HCT116 (cell line): ENCODE measurements at regions not wholly inside any gene's neighbourhood (a gene's known extent, or its start where the extent isn't known, plus 50 kb on each side); places are given as distances from the start of the nearest gene placed in this dataset.
A peak's percentile ranks its signal among the peaks of the same experiment; 100 is the strongest.

Experiments
- ATAC-seq: fragments of 200-7000 bp; cut with Tn5 transposase; 2 replicates; pipeline ENCODE4 v1.9.1; 2020; ENCODE audit warnings: mild to moderate bottlenecking, moderate library complexity
- BruUV-seq: library from RNA; stranded (reverse); fragments of 400-500 nt; replicated peaks from 2 replicates; lab custom pipeline; 2021; lab: Mats Ljungman, UMichigan
- CTCF ChIA-PET: fragments of 300-600 bp; sonication (Branson Sonifier 250); formaldehyde crosslinking; loops from one replicate; lab custom pipeline; 2021; ENCODE audit warnings: antibody characterized with exemption; lab: Charles Lee
- POLR2A ChIA-PET: fragments of 300-600, 350-600 bp; sonication (Branson Sonifier 250); formaldehyde crosslinking; loops from one replicate; lab custom pipeline; 2021; ENCODE audit warnings: antibody characterized with exemption; lab: Charles Lee
- RAD21 ChIA-PET, 2 experiments: fragments of 300-600 bp; sonication (Branson Sonifier 250); formaldehyde crosslinking; loops; one replicate each; lab custom pipeline; 2023; ENCODE audit warnings: low total read pairs in 2 of 2; ENCODE audit not compliant: uncharacterized antibody in 2 of 2, unreplicated experiment in 2 of 2, low non-redundant PET in 1 of 2; lab: Charles Lee
- DNase-seq: peaks from one replicate; pipeline ENCODE4 v3.0.0-alpha.2; 2010; ENCODE audit warnings: low read depth, low spot score
- H2AFZ ChIP-seq: fragments of 200-600 bp; shearing (Covaris generic), sonication (generic); 2 replicates; pipeline ENCODE4 v1.6.1; 2017; ENCODE audit warnings: low read depth, mixed run types, mixed read lengths, antibody characterized with exemption, low read length; ENCODE audit not compliant: poor library complexity, severe bottlenecking
- H3K27ac ChIP-seq: 2 replicates; pipeline ENCODE4 v1.5.1; 2012; ENCODE audit warnings: low read depth, low read length
- H3K27me3 ChIP-seq: fragments of 200-600 bp; sonication (generic); 2 replicates; pipeline ENCODE4 v1.6.1; 2016; ENCODE audit warnings: mixed run types, low read length, mixed read lengths; ENCODE audit not compliant: insufficient read depth
- H3K36me3 ChIP-seq, 2 experiments: fragments of 200-500 bp in 1 of 2; fragments of 200-600 bp in 1 of 2; sonication (Bioruptor generic) in 1 of 2; sonication (generic) in 1 of 2; 2 replicates each; pipeline versions ENCODE4 v1.5.1 to v1.6.1; 2014 to 2016; ENCODE audit warnings: low read length in 2 of 2, inconsistent platforms in 1 of 2, mixed read lengths in 1 of 2, mixed run types in 1 of 2; ENCODE audit not compliant: insufficient read depth in 2 of 2, control insufficient read depth in 1 of 2
- H3K4me1 ChIP-seq, 2 experiments: fragments of 200-600 bp in 1 of 2; sonication (generic) in 1 of 2; 2 replicates each; pipeline versions ENCODE4 v1.5.1 to v1.6.1; 2012 to 2017; ENCODE audit warnings: low read length in 2 of 2, inconsistent platforms in 1 of 2, mild to moderate bottlenecking in 1 of 2, mixed read lengths in 1 of 2, mixed run types in 1 of 2, moderate library complexity in 1 of 2; ENCODE audit not compliant: insufficient read depth in 2 of 2, control insufficient read depth in 1 of 2
- H3K4me2 ChIP-seq: fragments of 200-600 bp; sonication (generic); 2 replicates; pipeline ENCODE4 v1.6.1; 2017; ENCODE audit warnings: mixed run types, low read length, mixed read lengths
- H3K4me3 ChIP-seq, 2 experiments: fragments of 200-600 bp in 1 of 2; sonication (generic) in 1 of 2; replicated peaks in 1 of 2; 2 replicates each; pipeline ENCODE4 v1.5.1; 2011 to 2016; ENCODE audit warnings: low read length in 2 of 2, control low read depth in 1 of 2, low read depth in 1 of 2, mild to moderate bottlenecking in 1 of 2, mixed read lengths in 1 of 2, mixed run types in 1 of 2
- H3K79me2 ChIP-seq: fragments of 200-600 bp; sonication (generic); 2 replicates; pipeline ENCODE4 v1.6.1; 2017; ENCODE audit warnings: mild to moderate bottlenecking, mixed run types, low read length, moderate library complexity, mixed read lengths; ENCODE audit not compliant: insufficient read depth
- H3K9ac ChIP-seq: fragments of 200-600 bp; sonication (generic); 2 replicates; pipeline ENCODE4 v1.6.1; 2016; ENCODE audit warnings: low read length, mixed read lengths
- H3K9me2 ChIP-seq: fragments of 200-600 bp; sonication (generic), shearing (Covaris generic); 2 replicates; pipeline ENCODE4 v1.6.1; 2017; ENCODE audit warnings: mixed run types, mild to moderate bottlenecking, moderate library complexity; ENCODE audit not compliant: insufficient read depth
- H3K9me3 ChIP-seq, 2 experiments: fragments of 200-500 bp in 1 of 2; fragments of 200-600 bp in 1 of 2; sonication (Bioruptor generic) in 1 of 2; sonication (generic) in 1 of 2; 2 replicates each; pipeline ENCODE4 v1.6.1; 2014 to 2017; ENCODE audit warnings: low read length in 2 of 2, mixed read lengths in 2 of 2, inconsistent platforms in 1 of 2, low read depth in 1 of 2, mild to moderate bottlenecking in 1 of 2, mixed run types in 1 of 2, moderate library complexity in 1 of 2; ENCODE audit not compliant: control insufficient read depth in 1 of 2, insufficient read depth in 1 of 2
- H4K20me1 ChIP-seq: fragments of 200-600 bp; sonication (generic), shearing (Covaris generic); 2 replicates; pipeline ENCODE4 v1.6.1; 2017; ENCODE audit warnings: mixed run types, mild to moderate bottlenecking, moderate library complexity; ENCODE audit not compliant: insufficient read depth
- ELF1 ChIP-seq: IDR thresholded peaks from 2 replicates; pipeline ENCODE4 v1.6.1; 2012; ENCODE audit warnings: low read depth, borderline replicate concordance
- EZH2 ChIP-seq: fragments of 200-600 bp; sonication (generic); IDR thresholded peaks from 2 replicates; pipeline ENCODE4 v1.6.1; 2017; ENCODE audit warnings: antibody characterized with exemption, mixed run types
- EZH2phosphoT487 ChIP-seq: fragments of 200-600 bp; IDR thresholded peaks from 2 replicates; pipeline ENCODE4 v1.6.1; 2018; ENCODE audit warnings: antibody characterized with exemption, borderline replicate concordance
- JUND ChIP-seq: IDR thresholded peaks from 2 replicates; pipeline ENCODE4 v1.6.1; 2012
- POLR2AphosphoS5 ChIP-seq: IDR thresholded peaks from 2 replicates; pipeline ENCODE4 v1.6.1; 2011; ENCODE audit warnings: mild to moderate bottlenecking, low read depth, low read length, moderate library complexity
- SIN3A ChIP-seq: IDR thresholded peaks from 2 replicates; pipeline ENCODE4 v1.6.1; 2012; ENCODE audit warnings: low read depth
- SP1 ChIP-seq: IDR thresholded peaks from 2 replicates; pipeline ENCODE4 v1.6.1; 2012; ENCODE audit warnings: low read depth
- SRF ChIP-seq: IDR thresholded peaks from 2 replicates; pipeline ENCODE4 v1.6.1; 2012; ENCODE audit warnings: low read depth
- YY1 ChIP-seq: IDR thresholded peaks from 2 replicates; pipeline ENCODE4 v1.6.1; 2011; ENCODE audit warnings: low read length, low read depth, moderate library complexity, mild to moderate bottlenecking; ENCODE audit not compliant: insufficient replicate concordance; ENCODE audit errors: extremely low read depth
- ZNF274 ChIP-seq: fragments of 200-500 bp; sonication (Bioruptor generic); IDR thresholded peaks from 2 replicates; pipeline ENCODE4 v1.6.1; 2014; ENCODE audit warnings: mild to moderate bottlenecking, low read depth, low read length, inconsistent platforms
- intact Hi-C: fragments of 100-400 bp; cut with micrococcal nuclease; formaldehyde crosslinking; loops from 2 replicates; pipeline ENCODE4 v1.10.0; 2022
- TF ChIP-seq, protein P1 (sequence below): IDR thresholded peaks from 2 replicates; pipeline ENCODE4 v1.6.1; 2012
- TF ChIP-seq, protein P2 (sequence below), 3 experiments: fragments of 200-600 bp in 1 of 3; sonication (generic) in 1 of 3; IDR thresholded peaks in 2 of 3; conservative IDR thresholded peaks in 1 of 3; 2 replicates each; pipeline ENCODE4 v1.5.1; 2012 to 2017; ENCODE audit warnings: low read depth in 2 of 3, low read length in 2 of 3, antibody characterized with exemption in 1 of 3, borderline replicate concordance in 1 of 3, control low read depth in 1 of 3, mild to moderate bottlenecking in 1 of 3, mixed read lengths in 1 of 3, mixed run types in 1 of 3, moderate library complexity in 1 of 3; ENCODE audit not compliant: insufficient read depth in 1 of 3
- TF ChIP-seq, protein P3 (sequence below): IDR thresholded peaks from 2 replicates; pipeline ENCODE4 v1.6.1; 2011; ENCODE audit warnings: mild to moderate bottlenecking, low read length, moderate library complexity; ENCODE audit not compliant: insufficient replicate concordance; ENCODE audit errors: extremely low read depth

DNA sequence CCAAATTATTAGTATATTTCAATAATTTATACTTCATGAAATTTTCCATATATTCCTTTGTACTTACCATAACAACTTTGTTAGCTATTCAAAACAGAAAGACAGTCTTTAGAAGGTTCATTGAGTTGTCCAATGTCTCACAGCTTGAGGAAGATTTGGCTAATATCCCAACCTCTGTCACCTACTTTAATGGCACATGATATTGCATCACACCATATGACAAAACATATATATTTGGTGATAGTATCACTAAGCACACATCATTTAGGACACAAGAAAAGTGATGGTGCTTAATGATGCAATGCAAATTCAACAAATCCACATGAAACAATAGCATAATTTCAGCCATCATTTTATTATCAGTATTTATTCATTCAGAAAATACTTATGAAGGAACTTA, 122.0 kb upstream of the BRINP3 start:
- DNase-seq (no peak), ATAC-seq (no peak)
- Histone ChIP-seq H3K4me2 (no peak overlapping the region), H3K9ac (no peak overlapping the region), H3K9me2 (no peaks in the 10 kb centered on the region), H2AFZ (no peak overlapping the region), H3K4me1 (no peaks in the 10 kb centered on the region), H3K4me3 (no peak overlapping the region), H4K20me1 (no peaks in the 10 kb centered on the region), H3K27me3 (no peaks in the 10 kb centered on the region), H3K9me3 (no peaks in the 10 kb centered on the region), H3K36me3 (no peaks in the 10 kb centered on the region), H3K27ac (no peak overlapping the region), H3K79me2 (no peaks in the 10 kb centered on the region)
- ChIA-PET RAD21 (no interaction called here), POLR2A (no interaction called here), CTCF (no interaction called here)
- TF ChIP-seq, protein P1, sequence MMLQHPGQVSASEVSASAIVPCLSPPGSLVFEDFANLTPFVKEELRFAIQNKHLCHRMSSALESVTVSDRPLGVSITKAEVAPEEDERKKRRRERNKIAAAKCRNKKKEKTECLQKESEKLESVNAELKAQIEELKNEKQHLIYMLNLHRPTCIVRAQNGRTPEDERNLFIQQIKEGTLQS: no peak
- TF ChIP-seq ZNF274 (no peak), SP1 (no peak), POLR2AphosphoS5 (no peak), SRF (no peak), ELF1 (no peak), EZH2phosphoT487 (no peak)
- TF ChIP-seq, protein P2, sequence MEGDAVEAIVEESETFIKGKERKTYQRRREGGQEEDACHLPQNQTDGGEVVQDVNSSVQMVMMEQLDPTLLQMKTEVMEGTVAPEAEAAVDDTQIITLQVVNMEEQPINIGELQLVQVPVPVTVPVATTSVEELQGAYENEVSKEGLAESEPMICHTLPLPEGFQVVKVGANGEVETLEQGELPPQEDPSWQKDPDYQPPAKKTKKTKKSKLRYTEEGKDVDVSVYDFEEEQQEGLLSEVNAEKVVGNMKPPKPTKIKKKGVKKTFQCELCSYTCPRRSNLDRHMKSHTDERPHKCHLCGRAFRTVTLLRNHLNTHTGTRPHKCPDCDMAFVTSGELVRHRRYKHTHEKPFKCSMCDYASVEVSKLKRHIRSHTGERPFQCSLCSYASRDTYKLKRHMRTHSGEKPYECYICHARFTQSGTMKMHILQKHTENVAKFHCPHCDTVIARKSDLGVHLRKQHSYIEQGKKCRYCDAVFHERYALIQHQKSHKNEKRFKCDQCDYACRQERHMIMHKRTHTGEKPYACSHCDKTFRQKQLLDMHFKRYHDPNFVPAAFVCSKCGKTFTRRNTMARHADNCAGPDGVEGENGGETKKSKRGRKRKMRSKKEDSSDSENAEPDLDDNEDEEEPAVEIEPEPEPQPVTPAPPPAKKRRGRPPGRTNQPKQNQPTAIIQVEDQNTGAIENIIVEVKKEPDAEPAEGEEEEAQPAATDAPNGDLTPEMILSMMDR (IDR thresholded peaks at IDR 0.05 in 2 of 3, conservative IDR thresholded peaks at IDR 0.05 in 1 of 3; ENCODE audit: borderline replicate concordance in 1 of 3, insufficient read depth in 1 of 3, low read depth in 2 of 3, low read length in 2 of 3): no peak
- intact Hi-C loops: no loop called here
- no TSS peak for BruUV-seq

DNA sequence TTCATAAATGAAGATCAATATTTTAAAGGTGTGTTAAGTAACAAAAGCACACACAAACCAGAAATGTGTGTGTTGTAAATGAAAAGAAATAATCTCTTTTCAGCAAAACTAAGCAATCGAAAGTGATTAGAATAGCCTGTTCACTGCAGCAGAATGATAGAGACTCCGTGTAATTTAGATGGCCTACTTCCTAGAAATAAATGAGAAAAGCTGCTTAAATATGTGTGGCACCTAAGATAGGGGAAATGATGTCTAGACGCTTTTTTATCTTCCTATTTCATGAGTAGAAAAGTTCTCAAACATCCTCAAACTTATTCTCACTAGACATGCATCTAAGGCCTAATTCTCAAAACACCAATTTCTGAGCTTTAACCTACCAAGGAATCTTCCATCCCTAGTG, 124.7 kb upstream of the BRINP3 start:
- Histone ChIP-seq H3K79me2 (no peaks in the 10 kb centered on the region), H3K27ac (no peak overlapping the region), H2AFZ (peak overlapping the region; percentile 1), H3K4me3 (no peak overlapping the region), H4K20me1 (no peaks in the 10 kb centered on the region), H3K9me3 (no peaks in the 10 kb centered on the region), H3K4me1 (no peaks in the 10 kb centered on the region), H3K27me3 (no peaks in the 10 kb centered on the region), H3K4me2 (no peak overlapping the region), H3K36me3 (no peaks in the 10 kb centered on the region), H3K9ac (no peak overlapping the region), H3K9me2 (no peaks in the 10 kb centered on the region)
- RAD21 ChIA-PET: no interaction called here
- ATAC-seq (no peak), DNase-seq (no peak)
- intact Hi-C loops: no loop called here
- POLR2A ChIA-PET: no interaction called here
- CTCF ChIA-PET: no interaction called here
- no TSS peak for BruUV-seq
- no peak for TF ChIP-seq YY1
- TF ChIP-seq, protein P1: no peak
- no peak for TF ChIP-seq JUND
- no peak for TF ChIP-seq EZH2
- no peak for TF ChIP-seq SRF
- TF ChIP-seq, protein P2 (IDR thresholded peaks at IDR 0.05 in 2 of 3, conservative IDR thresholded peaks at IDR 0.05 in 1 of 3; ENCODE audit: borderline replicate concordance in 1 of 3, insufficient read depth in 1 of 3, low read depth in 2 of 3, low read length in 2 of 3): no peak
- TF ChIP-seq, protein P3, sequence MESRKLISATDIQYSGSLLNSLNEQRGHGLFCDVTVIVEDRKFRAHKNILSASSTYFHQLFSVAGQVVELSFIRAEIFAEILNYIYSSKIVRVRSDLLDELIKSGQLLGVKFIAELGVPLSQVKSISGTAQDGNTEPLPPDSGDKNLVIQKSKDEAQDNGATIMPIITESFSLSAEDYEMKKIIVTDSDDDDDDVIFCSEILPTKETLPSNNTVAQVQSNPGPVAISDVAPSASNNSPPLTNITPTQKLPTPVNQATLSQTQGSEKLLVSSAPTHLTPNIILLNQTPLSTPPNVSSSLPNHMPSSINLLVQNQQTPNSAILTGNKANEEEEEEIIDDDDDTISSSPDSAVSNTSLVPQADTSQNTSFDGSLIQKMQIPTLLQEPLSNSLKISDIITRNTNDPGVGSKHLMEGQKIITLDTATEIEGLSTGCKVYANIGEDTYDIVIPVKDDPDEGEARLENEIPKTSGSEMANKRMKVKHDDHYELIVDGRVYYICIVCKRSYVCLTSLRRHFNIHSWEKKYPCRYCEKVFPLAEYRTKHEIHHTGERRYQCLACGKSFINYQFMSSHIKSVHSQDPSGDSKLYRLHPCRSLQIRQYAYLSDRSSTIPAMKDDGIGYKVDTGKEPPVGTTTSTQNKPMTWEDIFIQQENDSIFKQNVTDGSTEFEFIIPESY: no peak
- TF ChIP-seq SIN3A: no peak
- no peak for TF ChIP-seq ELF1
- TF ChIP-seq SP1: no peak
